GM12878 (cell line): ENCODE measurements at regions not wholly inside any gene's neighbourhood (a gene's known extent, or its start where the extent isn't known, plus 50 kb on each side); places are given as distances from the start of the nearest gene placed in this dataset.

Source experiments
- ATAC-seq: fragments of 200-7000 bp; cut with Tn5 transposase; 3 replicates; pipeline ENCODE4 v1.9.1; 2020; ENCODE audit warnings: mild to moderate bottlenecking, moderate library complexity
- BruUV-seq: library from RNA; stranded (reverse); fragments of 400-500 nt; replicated peaks from 2 replicates; lab custom pipeline; 2021; lab: Mats Ljungman, UMichigan
- CTCF ChIA-PET: fragments of 300-600 bp; sonication (Branson Sonifier 250); formaldehyde crosslinking; extraction: SDS; loops from one replicate; lab custom pipeline; 2021; ENCODE audit warnings: inconsistent platforms; lab: Yijun Ruan, JAX
- POLR2A ChIA-PET: fragments of 350-600 bp; formaldehyde crosslinking; extraction: SDS; loops from one replicate; lab custom pipeline; 2021; ENCODE audit warnings: inconsistent platforms; lab: Charles Lee
- RAD21 ChIA-PET: fragments of 300-600 bp; sonication (Branson Sonifier 250); formaldehyde crosslinking; loops from one replicate; lab custom pipeline; 2023; ENCODE audit warnings: antibody characterized with exemption; ENCODE audit not compliant: unreplicated experiment; lab: Charles Lee
- SMC1A ChIA-PET: fragments of 300-600 bp; sonication (Branson Sonifier 250); formaldehyde crosslinking; loops from one replicate; lab custom pipeline; 2023; ENCODE audit not compliant: unreplicated experiment, uncharacterized antibody; lab: Charles Lee
- DNase-seq: peaks from one replicate; pipeline ENCODE4 v3.0.0-alpha.2; 2011; ENCODE audit warnings: low read depth, low spot score
- FAIRE-seq: peaks from 3 replicates; lab custom pipeline; 2011; peaks lifted over from hg19 to GRCh38; lab: Jason Lieb, UNC
- H2AFZ ChIP-seq: 2 replicates; pipeline ENCODE4 v1.6.0; 2011; ENCODE audit warnings: low read depth, low read length, control low read depth; ENCODE audit not compliant: control insufficient read depth
- H3K27ac ChIP-seq: 2 replicates; pipeline ENCODE4 v1.5.1; 2011; ENCODE audit warnings: control low read depth; ENCODE audit not compliant: control insufficient read depth, insufficient read depth
- H3K27me3 ChIP-seq, 2 experiments: replicated peaks in 1 of 2; 2 replicates each; pipeline versions ENCODE4 v1.6.0 to v1.6.1; 2011; ENCODE audit warnings: low read length in 1 of 2; ENCODE audit not compliant: control insufficient read depth in 2 of 2, insufficient read depth in 2 of 2
- H3K36me3 ChIP-seq, 2 experiments: 2 replicates each; pipeline ENCODE4 v1.5.1; 2011; ENCODE audit warnings: low read length in 1 of 2; ENCODE audit not compliant: control insufficient read depth in 2 of 2, insufficient read depth in 2 of 2
- H3K4me1 ChIP-seq: 2 replicates; pipeline ENCODE4 v1.6.1; 2011; ENCODE audit warnings: mild to moderate bottlenecking, low read length, moderate library complexity, mixed read lengths; ENCODE audit not compliant: control insufficient read depth, insufficient read depth
- H3K4me2 ChIP-seq: 2 replicates; pipeline ENCODE4 v1.6.0; 2011; ENCODE audit warnings: control low read depth; ENCODE audit not compliant: control insufficient read depth, insufficient read depth
- H3K4me3 ChIP-seq: fragments of 200-600 bp; sonication (generic); 2 replicates; pipeline ENCODE4 v1.5.1; 2016
- H3K79me2 ChIP-seq: 2 replicates; pipeline ENCODE4 v1.6.0; 2011; ENCODE audit warnings: low read length; ENCODE audit not compliant: control insufficient read depth, insufficient read depth
- H3K9ac ChIP-seq: 2 replicates; pipeline ENCODE4 v1.8.0; 2011; ENCODE audit warnings: low read length, control low read depth, mixed read lengths; ENCODE audit not compliant: control insufficient read depth, insufficient read depth
- H3K9me3 ChIP-seq: replicated peaks from 3 replicates; pipeline ENCODE4 v1.5.1; 2011; ENCODE audit warnings: mild to moderate bottlenecking, low read length; ENCODE audit not compliant: control insufficient read depth, insufficient read depth
- H4K20me1 ChIP-seq: 2 replicates; pipeline ENCODE4 v1.6.0; 2011; ENCODE audit not compliant: control insufficient read depth, insufficient read depth
- SIN3A ChIP-seq: IDR thresholded peaks from 2 replicates; pipeline ENCODE4 v1.6.1; 2012; ENCODE audit warnings: low read depth, low read length, improper control_type of control experiment
- ZBTB40 ChIP-seq: fragments of 450-650 bp; IDR thresholded peaks from 2 replicates; pipeline ENCODE4 v1.6.1; 2016; ENCODE audit warnings: mild to moderate bottlenecking, moderate library complexity, borderline replicate concordance
- WGBS: methylation state at CpG from one replicate; pipeline ENCODE4 v1.1.6; 2016; ENCODE audit warnings: low lambda C conversion rate; ENCODE audit not compliant: insufficient replicate concordance, insufficient coverage; ENCODE audit errors: missing lambda C conversion rate; 5-methylcytosine and 5-hydroxymethylcytosine counted together
- in situ Hi-C: fragments of 300-500 bp; cut with MboI; formaldehyde crosslinking; loops from 9 replicates; pipeline ENCODE4 v1.14.3; 2018; ENCODE audit warnings: mixed read lengths
- intact Hi-C: fragments of 100-400 bp; cut with micrococcal nuclease; formaldehyde crosslinking; loops from one replicate; pipeline ENCODE4 v1.14.2; 2022; ENCODE audit not compliant: unreplicated experiment

GRCh38 chr1:90371448-90371813 is 345.7 kb downstream of the BARHL2 start:
- in situ Hi-C loops (no loop called here), intact Hi-C loops (no loop called here)

More at GRCh38 chr1:90371448-90371813, 345.7 kb downstream of the BARHL2 start:
- Histone ChIP-seq H3K27ac (no peak overlapping the region), H3K9me3 (no peaks in the 10 kb centered on the region), H4K20me1 (no peaks in the 10 kb centered on the region), H3K36me3 (no peaks in the 10 kb centered on the region), H3K79me2 (no peaks in the 10 kb centered on the region)
- ChIA-PET POLR2A (no interaction called here), CTCF (interaction anchor here (1.4 to 1.9 kb wide), 3 partner anchors 35 to 44 kb away, joined by 3 to 6 read pairs (median 4); no protein-coding TSS in a partner anchor)
- no peak for DNase-seq
- TF ChIP-seq ZBTB40 (peak; percentile 22; the same call in 1 of the 2 replicates), SIN3A (no peak)
- TF ChIP-seq, all 136 proteins: peak for 1
- RAD21 ChIA-PET = no interaction called here
- BruUV-seq = no TSS peak
- Histone ChIP-seq H3K4me1 (no peaks in the 10 kb centered on the region), H2AFZ (no peak overlapping the region), H3K27me3 (no peaks in the 10 kb centered on the region; a peak in 1 of 4 replicates), H3K4me3 (no peak overlapping the region), H3K9ac (no peak overlapping the region), H3K4me2 (no peak overlapping the region)
- SMC1A ChIA-PET = interaction anchor here (0.7 to 1.1 kb wide), 4 partner anchors 10 to 238 kb away, joined by 3 to 4 read pairs (median 4); no protein-coding TSS in a partner anchor
- FAIRE-seq (no peak), ATAC-seq (no peak)
- 0% methylated on average over 1 of the region's 1 CpG for WGBS
